Neural progenitor cell (in vitro differentiated cells): ENCODE measurements at regions not wholly inside any gene's neighbourhood (a gene's known extent, or its start where the extent isn't known, plus 50 kb on each side); places are given as distances from the start of the nearest gene placed in this dataset.
A peak's percentile ranks its signal among the peaks of the same experiment; 100 is the strongest.

Source experiments
- DNase-seq: peaks from one replicate; pipeline ENCODE4 v3.0.0-alpha.2; 2016; ENCODE audit warnings: low spot score
- H2AFZ ChIP-seq: fragments of 200-600 bp; sonication (generic); replicated peaks from 2 replicates; pipeline ENCODE4 v1.6.1; 2016; ENCODE audit warnings: antibody characterized with exemption
- H3F3A ChIP-seq: fragments of 200-600 bp; sonication (generic); 2 replicates; pipeline ENCODE4 v1.6.1; 2016; ENCODE audit warnings: antibody characterized with exemption, low read depth
- H3K27ac ChIP-seq: fragments of 200-600 bp; sonication (generic); 2 replicates; pipeline ENCODE4 v1.5.1; 2016; ENCODE audit warnings: mild to moderate bottlenecking
- H3K27me3 ChIP-seq: fragments of 200-600 bp; sonication (generic); 2 replicates; pipeline ENCODE4 v1.6.1; 2016; ENCODE audit warnings: mild to moderate bottlenecking, moderate library complexity
- H3K36me3 ChIP-seq: fragments of 200-600 bp; sonication (generic); 2 replicates; pipeline ENCODE4 v1.5.1; 2016
- H3K4me1 ChIP-seq: fragments of 200-600 bp; sonication (generic); 2 replicates; pipeline ENCODE4 v1.6.1; 2016; ENCODE audit warnings: mixed run types
- H3K4me2 ChIP-seq: fragments of 200-600 bp; sonication (generic); 2 replicates; pipeline ENCODE4 v1.6.1; 2016
- H3K4me3 ChIP-seq: fragments of 200-600 bp; sonication (generic); 2 replicates; pipeline ENCODE4 v1.5.1; 2016
- H3K79me2 ChIP-seq: fragments of 200-600 bp; sonication (generic); 2 replicates; pipeline ENCODE4 v1.6.1; 2016; ENCODE audit warnings: low read depth
- H3K9ac ChIP-seq: fragments of 200-600 bp; sonication (generic); 2 replicates; pipeline ENCODE4 v1.6.1; 2016
- H3K9me3 ChIP-seq: fragments of 200-600 bp; sonication (generic); 2 replicates; pipeline ENCODE4 v1.5.1; 2016; ENCODE audit warnings: low read depth
- H4K20me1 ChIP-seq: fragments of 200-600 bp; sonication (generic); 2 replicates; pipeline ENCODE4 v1.6.1; 2016; ENCODE audit warnings: low read depth
- H3K27ac Mint-ChIP-seq: 3 replicates; pipeline ENCODE4 v1.8.0; 2021; ENCODE audit warnings: mixed read lengths
- H3K27me3 Mint-ChIP-seq: 2 replicates; pipeline ENCODE4 v1.8.0; 2022; ENCODE audit warnings: low read depth, mild to moderate bottlenecking, inconsistent platforms, moderate library complexity, mixed read lengths; ENCODE audit not compliant: insufficient read depth
- H3K36me3 Mint-ChIP-seq: 3 replicates; pipeline ENCODE4 v1.8.0; 2021; ENCODE audit warnings: mixed read lengths
- H3K4me1 Mint-ChIP-seq: 3 replicates; pipeline ENCODE4 v1.8.0; 2021; ENCODE audit warnings: mixed read lengths
- H3K4me3 Mint-ChIP-seq: 3 replicates; pipeline ENCODE4 v1.8.0; 2021; ENCODE audit warnings: mild to moderate bottlenecking, moderate library complexity, mixed read lengths
- H3K9me3 Mint-ChIP-seq: 3 replicates; pipeline ENCODE4 v1.8.0; 2020; ENCODE audit warnings: mixed read lengths
- EZH2 ChIP-seq: fragments of 200-600 bp; sonication (generic); IDR thresholded peaks from 2 replicates; pipeline ENCODE4 v1.6.1; 2017; ENCODE audit warnings: antibody characterized with exemption, mild to moderate bottlenecking, moderate library complexity
- EZH2phosphoT487 ChIP-seq: fragments of 200-600 bp; sonication (generic); IDR thresholded peaks from 2 replicates; pipeline ENCODE4 v1.6.1; 2017; ENCODE audit warnings: antibody characterized with exemption
- TF ChIP-seq, protein P1 (sequence below): fragments of 200-600 bp; sonication (generic); IDR thresholded peaks from 2 replicates; pipeline ENCODE4 v1.5.1; 2017; ENCODE audit warnings: antibody characterized with exemption, mild to moderate bottlenecking

GRCh38 chr13:106633321-106633720 is 65.4 kb upstream of the ARGLU1 start:
- peaks cover 14% of the 10 kb centered on the region for H3K27me3 Mint-ChIP-seq
- DNase-seq = no peak
- no peak overlapping the region for H3K4me3 Mint-ChIP-seq
- no peaks in the 10 kb centered on the region for H3K79me2 ChIP-seq
- no peaks in the 10 kb centered on the region for H3K27me3 ChIP-seq
- peaks cover 54% of the 10 kb centered on the region for H3K4me1 Mint-ChIP-seq
- peaks cover 6% of the 10 kb centered on the region for H3K9me3 Mint-ChIP-seq
- H2AFZ ChIP-seq = no peak overlapping the region
- no peaks in the 10 kb centered on the region for H4K20me1 ChIP-seq
- H3K4me3 ChIP-seq = no peak overlapping the region
- peaks cover 2% of the 10 kb centered on the region for H3K36me3 Mint-ChIP-seq
- no peak overlapping the region for H3K27ac ChIP-seq
- H3K27ac Mint-ChIP-seq = peak overlapping the region; percentile 76
- H3K9me3 ChIP-seq = no peaks in the 10 kb centered on the region
- no peak overlapping the region for H3K9ac ChIP-seq
- H3K4me2 ChIP-seq = no peak overlapping the region
- TF ChIP-seq EZH2phosphoT487 (no peak), EZH2 (no peak)
- TF ChIP-seq, protein P1, sequence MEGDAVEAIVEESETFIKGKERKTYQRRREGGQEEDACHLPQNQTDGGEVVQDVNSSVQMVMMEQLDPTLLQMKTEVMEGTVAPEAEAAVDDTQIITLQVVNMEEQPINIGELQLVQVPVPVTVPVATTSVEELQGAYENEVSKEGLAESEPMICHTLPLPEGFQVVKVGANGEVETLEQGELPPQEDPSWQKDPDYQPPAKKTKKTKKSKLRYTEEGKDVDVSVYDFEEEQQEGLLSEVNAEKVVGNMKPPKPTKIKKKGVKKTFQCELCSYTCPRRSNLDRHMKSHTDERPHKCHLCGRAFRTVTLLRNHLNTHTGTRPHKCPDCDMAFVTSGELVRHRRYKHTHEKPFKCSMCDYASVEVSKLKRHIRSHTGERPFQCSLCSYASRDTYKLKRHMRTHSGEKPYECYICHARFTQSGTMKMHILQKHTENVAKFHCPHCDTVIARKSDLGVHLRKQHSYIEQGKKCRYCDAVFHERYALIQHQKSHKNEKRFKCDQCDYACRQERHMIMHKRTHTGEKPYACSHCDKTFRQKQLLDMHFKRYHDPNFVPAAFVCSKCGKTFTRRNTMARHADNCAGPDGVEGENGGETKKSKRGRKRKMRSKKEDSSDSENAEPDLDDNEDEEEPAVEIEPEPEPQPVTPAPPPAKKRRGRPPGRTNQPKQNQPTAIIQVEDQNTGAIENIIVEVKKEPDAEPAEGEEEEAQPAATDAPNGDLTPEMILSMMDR = no peak
- H3K4me1 ChIP-seq = peaks cover 5% of the 10 kb centered on the region
- no peaks in the 10 kb centered on the region for H3K36me3 ChIP-seq
- no peaks in the 10 kb centered on the region for H3F3A ChIP-seq

GRCh38 chr13:106630650-106631049 is 62.7 kb upstream of the ARGLU1 start:
- no peaks in the 10 kb centered on the region for H3K36me3 ChIP-seq

DNA sequence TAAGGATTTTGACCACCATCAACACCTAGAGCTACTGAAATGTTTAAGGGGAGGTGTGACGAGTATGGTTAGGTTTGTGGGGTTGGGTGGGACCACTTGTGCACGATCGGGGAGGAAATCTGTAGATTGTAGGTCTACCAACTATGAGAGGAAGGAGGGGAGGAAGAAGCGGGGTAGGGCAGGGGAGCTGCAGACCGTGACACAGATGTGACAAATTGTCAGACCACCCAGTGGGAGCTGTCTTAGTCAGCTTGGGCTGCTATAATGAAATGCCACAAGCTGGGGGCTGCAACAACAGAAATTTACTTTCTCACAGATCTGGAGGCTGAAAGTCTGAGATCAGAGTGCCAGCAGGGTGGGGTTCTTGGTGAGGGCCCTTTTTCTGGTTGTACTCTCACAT is 62.2 kb upstream of the ARGLU1 start:
- Histone ChIP-seq H3F3A (no peaks in the 10 kb centered on the region), H3K27me3 (no peaks in the 10 kb centered on the region), H2AFZ (no peak overlapping the region), H3K4me3 (no peak overlapping the region), H3K9ac (no peak overlapping the region), H3K4me2 (no peak overlapping the region), H3K9me3 (no peaks in the 10 kb centered on the region), H4K20me1 (no peaks in the 10 kb centered on the region), H3K36me3 (no peaks in the 10 kb centered on the region), H3K4me1 (peaks cover 8% of the 10 kb centered on the region), H3K79me2 (no peaks in the 10 kb centered on the region), H3K27ac (no peak overlapping the region)
- peaks cover 44% of the 10 kb centered on the region for H3K4me1 Mint-ChIP-seq
- H3K36me3 Mint-ChIP-seq = peaks cover 2% of the 10 kb centered on the region
- peaks cover 11% of the 10 kb centered on the region for H3K9me3 Mint-ChIP-seq
- H3K4me3 Mint-ChIP-seq = no peak overlapping the region
- H3K27me3 Mint-ChIP-seq = peaks cover 12% of the 10 kb centered on the region
- H3K27ac Mint-ChIP-seq = no peak overlapping the region
- no peak for DNase-seq
- TF ChIP-seq, protein P1 = no peak
- TF ChIP-seq EZH2phosphoT487 (no peak), EZH2 (no peak)

More at GRCh38 chr13:106630650-106631049, 62.7 kb upstream of the ARGLU1 start:
- Histone ChIP-seq H3K4me2 (no peak overlapping the region), H3K9me3 (no peaks in the 10 kb centered on the region), H3K79me2 (no peaks in the 10 kb centered on the region), H3K27ac (no peak overlapping the region), H4K20me1 (no peaks in the 10 kb centered on the region), H3F3A (no peaks in the 10 kb centered on the region), H3K27me3 (no peaks in the 10 kb centered on the region), H3K4me3 (no peak overlapping the region), H2AFZ (no peak overlapping the region), H3K4me1 (peaks cover 5% of the 10 kb centered on the region), H3K9ac (no peak overlapping the region)
- Mint-ChIP-seq H3K27ac (no peak overlapping the region), H3K36me3 (peaks cover 2% of the 10 kb centered on the region), H3K9me3 (peaks cover 10% of the 10 kb centered on the region), H3K4me1 (peaks cover 47% of the 10 kb centered on the region), H3K27me3 (peaks cover 12% of the 10 kb centered on the region), H3K4me3 (no peak overlapping the region)
- no peak for TF ChIP-seq EZH2
- TF ChIP-seq, protein P1 = no peak
- no peak for TF ChIP-seq EZH2phosphoT487
- no peak for DNase-seq
